ENCODE measurements at regions not wholly inside any gene's neighbourhood (a gene's known extent, or its start where the extent isn't known, plus 50 kb on each side); places are given as distances from the start of the nearest gene placed in this dataset.

- H3K4me1 Mint-ChIP-seq (ENCODE audit: low read depth), result no peaks in the 10 kb centered on the region
- H3K9me3 Mint-ChIP-seq (ENCODE audit: low read depth), result no peaks in the 10 kb centered on the region
- H3K27ac Mint-ChIP-seq, result no peak overlapping the region
- H3K4me3 Mint-ChIP-seq (ENCODE audit: low read depth), result no peak overlapping the region
- H3K36me3 Mint-ChIP-seq (ENCODE audit: insufficient read depth), result no peaks in the 10 kb centered on the region
- DNase-seq (ENCODE audit: low spot score, unreplicated experiment), result no peak
- no peaks in the 10 kb centered on the region for H3K27me3 Mint-ChIP-seq
- TF ChIP-seq CTCF (IDR thresholded peaks at IDR 0.05; ENCODE audit: unreplicated experiment), result peak; percentile 28
These were observed 205.7 kb upstream of the ZSWIM2 start for GRCh38 chr2:187054501-187055319.

GRCh38 chr2:187051350-187051749 is 202.4 kb upstream of the ZSWIM2 start:
- H3K9me3 Mint-ChIP-seq (ENCODE audit: low read depth), result no peaks in the 10 kb centered on the region
- DNase-seq (ENCODE audit: low spot score, unreplicated experiment), result no peak
- no peak for TF ChIP-seq CTCF (IDR thresholded peaks at IDR 0.05; ENCODE audit: unreplicated experiment)

GRCh38 chr2:187050409-187050998 is 201.5 kb upstream of the ZSWIM2 start:
- no peaks in the 10 kb centered on the region for H3K27me3 Mint-ChIP-seq
- TF ChIP-seq CTCF (IDR thresholded peaks at IDR 0.05; ENCODE audit: unreplicated experiment), result no peak
- H3K4me3 Mint-ChIP-seq (ENCODE audit: low read depth), result no peak overlapping the region
- H3K9me3 Mint-ChIP-seq (ENCODE audit: low read depth), result no peaks in the 10 kb centered on the region
- H3K36me3 Mint-ChIP-seq (ENCODE audit: insufficient read depth), result no peaks in the 10 kb centered on the region
- no peak overlapping the region for H3K27ac Mint-ChIP-seq
- H3K4me1 Mint-ChIP-seq (ENCODE audit: low read depth), result no peaks in the 10 kb centered on the region
- DNase-seq (ENCODE audit: low spot score, unreplicated experiment), result no peak

More at GRCh38 chr2:187051350-187051749, 202.4 kb upstream of the ZSWIM2 start:
- no peaks in the 10 kb centered on the region for H3K4me1 Mint-ChIP-seq (ENCODE audit: low read depth)
- no peak overlapping the region for H3K4me3 Mint-ChIP-seq (ENCODE audit: low read depth)
- H3K36me3 Mint-ChIP-seq (ENCODE audit: insufficient read depth), result no peaks in the 10 kb centered on the region
- no peaks in the 10 kb centered on the region for H3K27me3 Mint-ChIP-seq
- no peak overlapping the region for H3K27ac Mint-ChIP-seq

- H3K36me3 Mint-ChIP-seq (ENCODE audit: insufficient read depth), result no peaks in the 10 kb centered on the region
- no peaks in the 10 kb centered on the region for H3K27me3 Mint-ChIP-seq
- TF ChIP-seq CTCF (IDR thresholded peaks at IDR 0.05; ENCODE audit: unreplicated experiment), result no peak
- H3K4me3 Mint-ChIP-seq (ENCODE audit: low read depth), result no peak overlapping the region
- no peak for DNase-seq (ENCODE audit: low spot score, unreplicated experiment)
- peaks cover 8% of the 10 kb centered on the region for H3K4me1 Mint-ChIP-seq (ENCODE audit: low read depth)
- H3K27ac Mint-ChIP-seq, result no peak overlapping the region
- H3K9me3 Mint-ChIP-seq (ENCODE audit: low read depth), result no peaks in the 10 kb centered on the region
These were observed 188.3 kb upstream of the ZSWIM2 start for GRCh38 chr2:187037310-187037709.

- peaks cover 8% of the 10 kb centered on the region for H3K4me1 Mint-ChIP-seq (ENCODE audit: low read depth)
- DNase-seq (ENCODE audit: low spot score, unreplicated experiment), result no peak
- H3K36me3 Mint-ChIP-seq (ENCODE audit: insufficient read depth), result no peaks in the 10 kb centered on the region
- H3K27me3 Mint-ChIP-seq, result no peaks in the 10 kb centered on the region
- H3K4me3 Mint-ChIP-seq (ENCODE audit: low read depth), result no peak overlapping the region
- H3K9me3 Mint-ChIP-seq (ENCODE audit: low read depth), result no peaks in the 10 kb centered on the region
- no peak overlapping the region for H3K27ac Mint-ChIP-seq
- no peak for TF ChIP-seq CTCF (IDR thresholded peaks at IDR 0.05; ENCODE audit: unreplicated experiment)
These were observed 185.5 kb upstream of the ZSWIM2 start for GRCh38 chr2:187034434-187034833.
